Stimulated activated CD4-positive, alpha-beta T cell treated with anti-CD3 and anti-CD28 coated beads, Interleukin-4, amount 100 ng/mL, for 24 hours (primary cell): ENCODE measurements at regions not wholly inside any gene's neighbourhood (a gene's known extent, or its start where the extent isn't known, plus 50 kb on each side); places are given as distances from the start of the nearest gene placed in this dataset.
"Not testable (repeated sequence)": the region's sequence is repeated elsewhere in the genome, so short reads cannot be mapped to it uniquely, and the experiment has no call there.

Experiments used
- DNase-seq: peaks from one replicate; pipeline ENCODE4 v3.0.0-alpha.2; 2020

- DNase-seq, result no peak
Measured at GRCh38 chr21:38905752-38906151, 100.0 kb downstream of the ETS2 start.

DNA sequence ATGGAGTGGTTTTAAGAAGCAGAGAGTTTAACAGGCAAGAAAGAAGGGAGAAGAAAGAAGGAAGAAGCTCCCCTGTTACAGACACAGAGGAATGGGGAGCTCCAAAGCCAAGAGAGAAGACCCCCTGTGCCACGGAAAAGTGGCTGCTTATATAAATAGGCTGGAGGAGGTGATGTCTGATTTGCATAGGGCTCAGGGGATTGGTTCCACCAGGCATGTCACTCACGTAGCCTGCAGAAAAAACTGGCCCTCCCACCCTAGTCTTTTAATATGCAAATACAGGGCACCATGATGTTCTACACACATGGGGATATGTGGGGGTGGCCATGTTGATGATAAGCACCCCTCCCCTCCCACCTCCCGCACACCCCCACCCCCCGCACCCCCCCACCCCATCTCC is 99.6 kb downstream of the ETS2 start:
- no peak for DNase-seq

- DNase-seq, result no peak
Measured at GRCh38 chr21:38903690-38904139, 98.0 kb downstream of the ETS2 start.

DNA sequence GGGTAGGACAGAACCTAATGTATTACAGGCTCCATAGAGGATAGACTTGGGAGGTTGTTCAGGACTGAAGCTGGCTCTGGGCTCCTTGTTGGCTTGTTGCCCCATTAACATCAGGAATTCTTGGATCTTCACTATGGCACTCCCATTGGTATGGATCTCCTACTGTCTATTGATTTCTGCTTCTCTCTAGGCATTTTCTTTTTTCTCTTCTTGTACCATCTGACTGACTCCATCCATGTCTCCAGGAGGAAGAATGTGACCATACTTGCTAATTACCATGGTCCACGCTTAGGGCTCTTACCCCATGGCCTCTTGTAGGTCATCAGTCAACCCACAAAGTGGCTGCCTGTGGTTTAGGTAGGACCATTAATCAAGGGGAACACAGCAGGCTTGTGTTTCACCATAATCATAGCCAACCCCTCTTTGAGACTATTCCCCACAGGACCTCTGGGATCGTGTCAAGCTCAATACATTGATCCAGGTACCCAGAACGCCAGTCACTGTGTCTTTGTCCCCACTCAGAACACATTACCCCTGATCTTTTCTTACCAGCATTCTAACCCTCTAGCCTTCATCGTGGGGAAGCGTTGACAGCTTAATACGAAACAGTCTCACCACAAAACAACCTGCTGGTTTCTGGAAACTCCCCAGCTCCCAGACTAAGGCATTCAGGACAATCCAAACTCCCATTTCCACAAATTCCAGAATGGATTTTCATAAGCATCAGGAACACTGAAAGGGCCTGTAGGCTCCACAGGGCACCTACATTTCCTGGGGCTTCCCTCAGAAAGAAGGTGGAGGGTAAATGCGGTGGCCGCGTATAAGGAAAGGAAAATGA is 97.1 kb downstream of the ETS2 start:
- DNase-seq, result no peak

DNA sequence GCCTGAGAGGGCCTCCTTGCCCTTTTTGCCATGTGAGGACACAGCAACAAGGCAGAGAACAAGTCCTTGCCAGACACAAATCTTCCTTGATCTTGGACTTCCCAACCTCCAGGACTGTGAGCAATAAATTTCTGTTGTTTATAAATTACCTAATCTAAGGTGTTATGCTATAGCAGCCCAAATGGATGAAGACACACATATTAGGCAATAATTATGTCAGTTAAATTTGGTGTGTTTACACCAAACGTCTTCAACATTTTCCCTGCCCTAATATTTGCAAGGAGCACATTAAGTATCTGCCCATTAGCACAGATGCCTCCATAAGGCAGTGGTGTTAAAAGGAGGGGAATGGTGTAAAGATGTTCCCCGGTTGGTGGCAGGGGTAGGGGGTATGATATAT is 94.8 kb downstream of the ETS2 start:
- DNase-seq, result no peak

DNA sequence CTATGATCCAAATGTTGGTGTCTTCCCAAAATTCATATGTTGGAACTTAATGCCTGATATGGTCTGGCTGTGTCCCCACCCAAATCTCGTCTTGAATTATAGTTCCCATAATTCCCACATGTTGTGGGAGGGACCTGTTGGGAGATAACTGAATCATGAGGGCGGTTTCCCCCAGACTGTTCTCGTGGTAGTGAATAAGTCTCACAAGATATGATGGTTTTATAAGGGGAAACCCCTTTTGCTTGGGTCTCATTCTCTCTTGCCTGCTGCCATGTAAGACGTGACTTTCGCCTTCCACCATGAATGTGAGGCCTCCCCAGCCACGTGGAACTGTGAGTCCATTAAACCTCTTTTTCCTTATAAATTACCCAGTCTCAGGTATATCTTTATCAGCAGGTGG is 94.3 kb downstream of the ETS2 start:
- not testable (repeated sequence) for DNase-seq

DNA sequence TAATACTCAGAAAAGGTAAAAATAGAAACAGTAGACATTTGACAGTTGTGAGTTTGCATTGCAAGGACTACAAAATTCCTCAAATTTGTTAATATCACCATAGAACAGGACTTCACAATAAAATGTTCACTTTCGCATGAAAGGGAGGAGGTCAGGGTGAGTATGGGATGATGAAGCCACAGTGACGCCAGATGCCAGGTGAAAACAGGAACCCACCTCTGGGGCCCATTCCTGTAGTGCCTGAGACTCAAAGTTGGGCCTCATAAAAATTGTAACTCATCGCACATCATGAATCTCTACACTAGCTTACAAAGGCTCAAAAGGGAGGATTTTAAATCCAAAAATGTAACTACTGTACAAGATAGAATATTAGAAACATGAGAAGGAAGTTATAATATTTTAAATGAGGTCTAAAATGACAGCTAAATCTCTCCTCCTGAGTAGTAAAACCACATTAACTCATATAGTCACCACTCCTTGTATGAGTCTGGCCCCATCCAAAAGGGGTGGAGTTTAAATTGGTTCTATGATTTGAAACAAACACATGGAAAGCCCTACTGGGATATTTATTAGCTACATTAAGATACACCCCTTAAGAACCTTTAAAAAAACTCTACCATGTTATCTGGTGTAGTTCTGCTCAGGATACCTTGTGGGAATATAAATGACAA is 93.7 kb downstream of the ETS2 start:
- DNase-seq, result no peak

- DNase-seq, result no peak
Measured at GRCh38 chr21:38898422-38899096, 92.8 kb downstream of the ETS2 start.

GRCh38 chr21:38897532-38898421 is 92.0 kb downstream of the ETS2 start:
- no peak for DNase-seq

DNA sequence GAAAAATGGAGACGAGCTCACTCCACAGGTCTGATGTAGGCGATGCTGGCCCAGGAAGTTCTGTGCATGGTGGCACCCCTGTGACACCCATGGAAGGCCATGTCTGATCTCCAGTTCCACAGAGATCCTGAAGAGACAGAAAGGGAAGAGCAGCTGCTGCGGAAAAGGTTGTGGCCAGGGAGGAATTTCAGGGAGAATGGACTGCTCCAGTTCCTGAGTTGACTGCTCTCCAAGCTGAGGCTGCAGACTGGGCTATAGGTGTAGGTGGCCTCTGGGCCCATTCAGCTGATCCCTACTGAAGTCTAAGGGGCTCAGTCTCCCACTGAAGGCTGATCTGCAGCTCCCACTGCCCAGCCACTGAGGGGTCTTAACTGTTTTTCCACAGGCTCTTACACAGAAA is 89.2 kb downstream of the ETS2 start:
- DNase-seq, result no peak

- DNase-seq, result no peak
Measured at GRCh38 chr21:38888991-38889561, 83.3 kb downstream of the ETS2 start.

- DNase-seq, result no peak
Measured at GRCh38 chr21:38887749-38888148, 82.0 kb downstream of the ETS2 start.

DNA sequence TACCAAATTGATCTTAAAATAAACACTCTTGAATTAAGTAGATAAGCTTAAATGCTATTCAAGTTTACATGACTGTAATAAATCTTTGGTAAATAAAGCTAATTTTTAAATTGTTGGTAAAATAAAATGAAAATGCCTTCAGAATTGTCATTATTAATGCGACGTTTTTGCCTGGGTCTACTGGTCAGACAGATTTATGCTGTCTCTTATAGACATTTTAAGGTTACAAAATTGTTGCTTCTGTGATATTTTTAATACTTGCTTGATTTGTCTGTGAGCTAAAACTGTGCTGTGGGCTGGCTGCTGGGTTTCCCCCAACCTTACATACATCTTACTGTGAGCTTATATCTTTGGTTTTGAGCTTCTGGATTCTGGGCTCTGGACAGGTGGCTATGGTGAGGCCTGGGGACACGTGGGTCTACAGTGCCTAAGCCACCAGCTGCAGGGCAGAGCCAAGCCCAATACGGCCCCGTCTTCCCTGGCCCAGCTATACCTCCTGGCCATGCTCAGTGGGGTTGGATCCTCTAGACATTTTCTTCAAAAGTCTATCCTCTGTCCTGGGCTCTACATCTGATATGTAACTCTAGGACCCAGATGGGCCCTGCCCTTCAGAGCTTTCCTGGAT is 81.4 kb downstream of the ETS2 start:
- DNase-seq, result no peak

- no peak for DNase-seq
Measured at GRCh38 chr21:38885909-38886308, 80.2 kb downstream of the ETS2 start.

GRCh38 chr21:38884440-38884839 is 78.7 kb downstream of the ETS2 start:
- no peak for DNase-seq

DNA sequence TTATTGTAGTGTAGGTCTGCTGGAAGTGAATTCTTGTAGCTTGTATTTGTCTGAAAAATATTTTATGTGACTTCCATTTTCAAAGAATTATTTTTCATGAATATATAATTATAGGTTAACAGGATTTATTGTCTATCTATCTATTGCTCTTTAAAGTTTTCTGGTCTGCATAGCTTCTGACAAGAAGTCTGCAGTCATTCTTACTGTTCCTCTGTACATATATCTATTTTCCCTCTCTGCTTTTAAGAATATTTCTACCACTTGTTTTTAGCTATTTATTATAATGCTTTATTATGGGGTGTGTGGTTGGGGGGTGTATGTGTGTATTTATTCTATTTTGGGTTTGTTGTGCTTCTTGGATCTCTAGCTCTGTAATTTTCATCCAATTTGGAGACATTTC is 77.4 kb downstream of the ETS2 start:
- no peak for DNase-seq

DNA sequence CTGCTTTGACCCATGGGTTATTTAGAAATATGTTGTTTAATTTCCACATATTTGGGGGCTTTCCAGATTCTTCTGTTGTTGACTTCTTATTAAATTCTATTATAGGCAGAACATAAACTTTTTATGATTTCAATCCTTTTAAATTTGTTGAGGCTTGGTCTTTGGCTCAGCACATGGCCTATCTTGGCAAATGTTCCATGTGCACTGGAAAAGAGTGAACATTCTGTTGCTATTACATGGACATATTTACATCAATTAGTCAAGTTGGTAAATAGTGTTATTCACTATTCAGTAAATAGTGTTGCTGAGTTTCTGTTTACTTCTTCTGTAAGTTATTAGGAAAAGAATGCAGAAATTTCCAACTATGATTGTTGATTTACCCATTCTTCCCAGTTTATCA is 75.4 kb downstream of the ETS2 start:
- no peak for DNase-seq

- no peak for DNase-seq
Measured at GRCh38 chr21:38880577-38880966, 74.8 kb downstream of the ETS2 start.

DNA sequence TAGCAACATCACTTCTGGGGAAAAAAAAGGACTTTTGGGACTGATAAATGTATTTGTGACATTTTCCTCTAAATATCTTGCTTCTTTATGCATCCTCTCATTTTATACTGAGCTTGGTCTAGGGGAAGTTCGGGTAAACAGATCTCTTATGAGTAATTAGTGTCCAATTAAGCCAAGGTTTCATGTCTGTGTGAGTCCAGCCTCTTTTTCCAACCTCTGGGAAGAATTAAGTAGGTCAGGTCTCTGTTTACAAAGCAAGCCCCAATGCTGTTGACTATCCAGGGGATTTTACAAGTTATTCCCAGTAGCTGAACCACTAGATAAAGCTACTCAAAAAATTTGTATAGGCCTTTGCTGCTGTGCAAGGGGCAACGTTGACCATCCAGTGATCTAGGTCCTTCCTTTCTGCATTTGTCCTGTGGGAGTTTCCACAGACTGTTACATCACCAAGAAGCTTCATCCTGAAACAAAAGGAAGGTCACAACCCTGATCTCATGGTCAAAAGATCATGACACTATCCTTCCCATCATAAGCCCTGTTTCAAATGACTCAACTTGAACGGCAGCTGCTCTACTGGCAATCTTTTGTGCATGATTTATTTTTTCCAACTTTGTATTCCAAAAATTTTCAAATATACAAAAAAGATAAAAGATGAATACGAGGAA is 74.3 kb downstream of the ETS2 start:
- no peak for DNase-seq

GRCh38 chr21:38878379-38879179 is 72.8 kb downstream of the ETS2 start:
- DNase-seq, result no peak
